GM18907 (cell line): ENCODE measurements at regions not wholly inside any gene's neighbourhood (a gene's known extent, or its start where the extent isn't known, plus 50 kb on each side); places are given as distances from the start of the nearest gene placed in this dataset.
"Not testable (repeated sequence)": the region's sequence is repeated elsewhere in the genome, so short reads cannot be mapped to it uniquely, and the experiment has no call there.

Experiments used
- ATAC-seq: cut with Tn5 transposase; IDR thresholded peaks from one replicate; pipeline ENCODE4 v1.9.1; 2021; ENCODE audit warnings: mild to moderate bottlenecking, moderate library complexity; ENCODE audit not compliant: unreplicated experiment

- no peak for ATAC-seq
Observed at GRCh38 chr12:75710361-75711069, 199.1 kb upstream of the KRR1 start.

- ATAC-seq, result no peak
Observed at GRCh38 chr12:75709503-75709902, 198.1 kb upstream of the KRR1 start.

- no peak for ATAC-seq
Observed at GRCh38 chr12:75708802-75709201, 197.4 kb upstream of the KRR1 start.

GRCh38 chr12:75707983-75708382 is 196.6 kb upstream of the KRR1 start:
- no peak for ATAC-seq

GRCh38 chr12:75706786-75707605 is 195.6 kb upstream of the KRR1 start:
- no peak for ATAC-seq

- ATAC-seq, result no peak
Observed at GRCh38 chr12:75705749-75706711, 194.6 kb upstream of the KRR1 start.

- ATAC-seq, result no peak
Observed at GRCh38 chr12:75704664-75705063, 193.3 kb upstream of the KRR1 start.

GRCh38 chr12:75704208-75704607 is 192.8 kb upstream of the KRR1 start:
- ATAC-seq, result no peak

GRCh38 chr12:75703131-75703530 is 191.7 kb upstream of the KRR1 start:
- ATAC-seq, result no peak

- ATAC-seq, result no peak
Observed at GRCh38 chr12:75702477-75703093, 191.2 kb upstream of the KRR1 start.

GRCh38 chr12:75701859-75702258 is 190.4 kb upstream of the KRR1 start:
- ATAC-seq, result no peak

GRCh38 chr12:75699728-75700496 is 188.5 kb upstream of the KRR1 start:
- ATAC-seq, result no peak

GRCh38 chr12:75699251-75699650 is 187.8 kb upstream of the KRR1 start:
- no peak for ATAC-seq

GRCh38 chr12:75698052-75698451 is 186.6 kb upstream of the KRR1 start:
- no peak for ATAC-seq

GRCh38 chr12:75695926-75696325 is 184.5 kb upstream of the KRR1 start:
- no peak for ATAC-seq

GRCh38 chr12:75694534-75695268 is 183.3 kb upstream of the KRR1 start:
- ATAC-seq, result no peak

GRCh38 chr12:75692876-75693275 is 181.5 kb upstream of the KRR1 start:
- ATAC-seq, result no peak

GRCh38 chr12:75690296-75690955 is 179.0 kb upstream of the KRR1 start:
- no peak for ATAC-seq

GRCh38 chr12:75686233-75686632 is 174.8 kb upstream of the KRR1 start:
- ATAC-seq, result not testable (repeated sequence)
